Omental fat pad (tissue), 3 donors: ENCODE measurements at regions not wholly inside any gene's neighbourhood (a gene's known extent, or its start where the extent isn't known, plus 50 kb on each side); places are given as distances from the start of the nearest gene placed in this dataset.
"Not testable (repeated sequence)": the region's sequence is repeated elsewhere in the genome, so short reads cannot be mapped to it uniquely, and the experiment has no call there.

Source experiments
- ATAC-seq: fragments of 150-250 bp; one replicate; pipeline ENCODE4 v1.9.1; 2016; ENCODE audit warnings: mild to moderate bottlenecking, moderate library complexity; ENCODE audit not compliant: low FRiP score
- DNase-seq: peaks from one replicate; pipeline ENCODE4 v3.0.0-alpha.2; 2019; ENCODE audit warnings: low spot score
- TF ChIP-seq, protein P1 (sequence below), 3 donors: fragments of 450-650 bp; IDR thresholded peaks; one replicate each; pipeline ENCODE4 v1.5.1; 2016 to 2017; ENCODE audit warnings: antibody characterized with exemption in 3 of 3, mild to moderate bottlenecking in 3 of 3, moderate library complexity in 2 of 3

GRCh38 chr12:104890476-104891096 is 67.5 kb downstream of the SLC41A2 start:
- ATAC-seq (no peak), DNase-seq (no peak)
- TF ChIP-seq, protein P1, sequence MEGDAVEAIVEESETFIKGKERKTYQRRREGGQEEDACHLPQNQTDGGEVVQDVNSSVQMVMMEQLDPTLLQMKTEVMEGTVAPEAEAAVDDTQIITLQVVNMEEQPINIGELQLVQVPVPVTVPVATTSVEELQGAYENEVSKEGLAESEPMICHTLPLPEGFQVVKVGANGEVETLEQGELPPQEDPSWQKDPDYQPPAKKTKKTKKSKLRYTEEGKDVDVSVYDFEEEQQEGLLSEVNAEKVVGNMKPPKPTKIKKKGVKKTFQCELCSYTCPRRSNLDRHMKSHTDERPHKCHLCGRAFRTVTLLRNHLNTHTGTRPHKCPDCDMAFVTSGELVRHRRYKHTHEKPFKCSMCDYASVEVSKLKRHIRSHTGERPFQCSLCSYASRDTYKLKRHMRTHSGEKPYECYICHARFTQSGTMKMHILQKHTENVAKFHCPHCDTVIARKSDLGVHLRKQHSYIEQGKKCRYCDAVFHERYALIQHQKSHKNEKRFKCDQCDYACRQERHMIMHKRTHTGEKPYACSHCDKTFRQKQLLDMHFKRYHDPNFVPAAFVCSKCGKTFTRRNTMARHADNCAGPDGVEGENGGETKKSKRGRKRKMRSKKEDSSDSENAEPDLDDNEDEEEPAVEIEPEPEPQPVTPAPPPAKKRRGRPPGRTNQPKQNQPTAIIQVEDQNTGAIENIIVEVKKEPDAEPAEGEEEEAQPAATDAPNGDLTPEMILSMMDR (IDR thresholded peaks at IDR 0.05): no peak

DNA sequence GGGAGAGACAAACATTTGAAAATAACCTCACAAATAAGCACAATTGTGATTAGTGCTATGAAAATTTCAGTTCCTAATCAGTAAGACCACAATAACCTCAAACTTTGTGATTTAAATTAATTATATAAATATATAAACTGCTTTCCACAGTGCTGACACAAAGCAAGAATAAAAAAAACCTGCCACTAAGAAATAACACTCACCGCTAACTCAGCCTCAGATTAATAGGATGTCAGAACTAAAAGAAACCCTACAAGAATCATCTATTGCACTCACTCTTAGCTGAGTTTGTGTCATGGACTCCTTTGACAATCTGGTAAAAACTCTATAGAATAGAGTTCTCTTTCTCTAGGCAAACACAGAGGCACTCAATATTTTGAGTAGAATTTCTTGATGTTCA is 68.4 kb downstream of the SLC41A2 start:
- no peak for ATAC-seq
- TF ChIP-seq, protein P1 (IDR thresholded peaks at IDR 0.05): no peak
- DNase-seq: no peak

GRCh38 chr12:104888892-104889291 is 69.2 kb downstream of the SLC41A2 start:
- TF ChIP-seq, protein P1 (IDR thresholded peaks at IDR 0.05): no peak
- ATAC-seq: no peak
- DNase-seq: no peak

DNA sequence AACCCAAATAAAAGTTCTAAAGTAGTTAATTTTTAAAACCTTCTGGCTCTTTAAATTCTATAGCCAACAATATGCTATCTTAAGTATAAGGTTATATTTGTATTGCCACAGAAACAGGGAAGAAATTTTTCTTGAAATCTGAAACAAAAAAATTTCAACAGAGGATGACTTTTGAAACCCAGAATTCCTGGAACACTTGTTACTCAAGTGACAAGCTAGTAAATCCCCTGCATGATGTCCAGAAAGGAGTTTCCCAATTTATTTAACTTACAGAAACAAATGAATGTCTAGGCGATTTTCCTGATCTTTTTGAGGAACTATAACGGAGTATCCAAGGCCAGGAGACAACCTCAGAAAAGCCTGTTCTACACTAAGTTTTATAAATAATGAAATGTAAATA is 69.6 kb downstream of the SLC41A2 start:
- no peak for DNase-seq

DNA sequence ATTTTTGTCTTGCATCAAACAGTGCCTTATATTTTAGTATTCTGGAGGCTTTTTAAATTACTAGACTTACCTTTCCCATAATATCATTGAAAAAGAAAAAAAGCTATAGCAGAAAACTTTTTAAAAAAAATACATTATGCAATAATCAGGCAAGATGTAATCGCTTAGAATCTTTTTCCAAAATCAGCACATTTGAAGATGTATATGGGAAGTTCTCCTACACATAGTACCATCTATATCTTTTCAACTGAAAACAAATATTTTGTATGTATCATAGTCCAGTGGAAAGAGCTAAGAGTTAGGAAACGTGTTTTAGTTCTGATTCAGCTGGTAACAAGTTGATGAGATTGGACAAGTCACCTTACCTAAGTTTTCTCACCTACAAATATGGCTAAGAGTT is 70.6 kb downstream of the SLC41A2 start:
- ATAC-seq (no peak), DNase-seq (no peak)
- TF ChIP-seq, protein P1 (IDR thresholded peaks at IDR 0.05): no peak

More for the DNA sequence above, 69.6 kb downstream of the SLC41A2 start:
- TF ChIP-seq, protein P1 (IDR thresholded peaks at IDR 0.05): no peak
- ATAC-seq: no peak

DNA sequence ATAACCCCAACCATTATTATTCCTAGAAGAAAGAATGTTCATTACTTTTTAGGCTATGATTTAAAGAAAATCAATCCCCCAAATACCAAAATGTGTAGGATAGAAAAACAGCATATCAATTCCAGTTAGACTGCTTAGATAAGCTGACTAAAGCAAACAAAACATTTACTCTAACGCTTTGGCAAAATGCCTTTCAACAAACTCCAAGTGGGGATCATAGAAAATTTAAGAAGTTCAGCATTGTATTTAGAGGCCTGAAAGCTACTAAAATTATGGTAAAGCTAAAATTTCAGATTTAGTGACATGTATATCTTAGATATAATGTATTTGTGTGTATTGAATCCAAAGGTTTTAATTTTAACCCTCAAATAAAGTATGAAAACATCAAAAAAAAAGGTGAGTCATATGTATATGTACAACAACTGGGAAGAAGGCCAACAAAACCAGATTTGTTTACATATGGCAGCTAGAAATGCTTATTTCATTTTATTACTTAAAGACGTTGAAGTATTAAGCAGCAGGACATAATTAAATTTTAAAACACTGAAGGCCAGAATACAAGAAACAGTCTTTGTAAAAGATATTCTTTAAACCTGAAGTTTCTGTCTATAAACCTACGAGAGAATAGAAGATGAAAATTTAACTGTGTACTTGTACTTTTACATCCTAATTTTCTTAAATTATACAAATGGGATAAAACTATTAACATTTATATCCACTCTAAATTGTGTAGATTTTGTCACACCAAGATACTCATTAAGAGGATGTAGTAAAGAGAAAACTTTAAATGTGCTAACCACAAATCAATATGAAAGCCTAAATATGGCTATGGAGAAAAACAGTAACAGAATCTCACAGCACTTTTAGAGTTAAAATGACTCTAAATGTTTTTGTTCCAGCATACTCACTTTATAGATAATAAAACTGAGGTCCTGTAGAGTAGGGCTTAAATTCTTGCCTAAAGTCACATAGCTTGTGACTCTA is 71.4 kb downstream of the SLC41A2 start:
- ATAC-seq (no peak), DNase-seq (no peak)
- TF ChIP-seq, protein P1 (IDR thresholded peaks at IDR 0.05): no peak

- not testable (repeated sequence) for ATAC-seq, DNase-seq
Measured at GRCh38 chr12:104878858-104879257, 79.2 kb downstream of the SLC41A2 start.
